ENCODE measurements at regions not wholly inside any gene's neighbourhood (a gene's known extent, or its start where the extent isn't known, plus 50 kb on each side); places are given as distances from the start of the nearest gene placed in this dataset.

GRCh38 chr2:188051706-188052105 is 240.0 kb upstream of the GULP1 start:
- ATAC-seq (no peak), DNase-seq (ENCODE audit: missing footprints) (no peak)
- intact Hi-C loops (cut with DNase I) = no loop called here

DNA sequence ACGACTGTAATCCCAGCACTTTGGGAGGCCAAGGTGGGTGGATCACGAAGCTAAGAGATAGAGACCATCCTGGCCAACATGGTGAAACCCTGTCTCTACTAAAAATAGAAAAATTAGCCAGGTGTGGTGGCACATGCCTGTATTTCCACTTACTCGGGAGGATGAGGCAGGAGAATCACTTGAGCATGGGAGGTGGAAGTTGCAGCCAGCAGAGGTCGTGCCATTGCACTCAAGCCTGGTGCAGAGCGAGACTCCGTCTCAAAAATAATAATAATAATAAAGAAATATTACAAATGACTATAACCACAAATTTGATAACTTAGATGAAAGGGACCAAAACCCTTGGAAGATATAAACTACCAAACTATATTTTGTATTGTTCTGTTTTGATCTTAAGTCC is 226.3 kb upstream of the GULP1 start:
- DNase-seq (ENCODE audit: missing footprints) (no peak), ATAC-seq (no peak)
- intact Hi-C loops (cut with DNase I) = no loop called here

GRCh38 chr2:188068093-188068492 is 223.6 kb upstream of the GULP1 start:
- intact Hi-C loops (cut with DNase I) = no loop called here

DNA sequence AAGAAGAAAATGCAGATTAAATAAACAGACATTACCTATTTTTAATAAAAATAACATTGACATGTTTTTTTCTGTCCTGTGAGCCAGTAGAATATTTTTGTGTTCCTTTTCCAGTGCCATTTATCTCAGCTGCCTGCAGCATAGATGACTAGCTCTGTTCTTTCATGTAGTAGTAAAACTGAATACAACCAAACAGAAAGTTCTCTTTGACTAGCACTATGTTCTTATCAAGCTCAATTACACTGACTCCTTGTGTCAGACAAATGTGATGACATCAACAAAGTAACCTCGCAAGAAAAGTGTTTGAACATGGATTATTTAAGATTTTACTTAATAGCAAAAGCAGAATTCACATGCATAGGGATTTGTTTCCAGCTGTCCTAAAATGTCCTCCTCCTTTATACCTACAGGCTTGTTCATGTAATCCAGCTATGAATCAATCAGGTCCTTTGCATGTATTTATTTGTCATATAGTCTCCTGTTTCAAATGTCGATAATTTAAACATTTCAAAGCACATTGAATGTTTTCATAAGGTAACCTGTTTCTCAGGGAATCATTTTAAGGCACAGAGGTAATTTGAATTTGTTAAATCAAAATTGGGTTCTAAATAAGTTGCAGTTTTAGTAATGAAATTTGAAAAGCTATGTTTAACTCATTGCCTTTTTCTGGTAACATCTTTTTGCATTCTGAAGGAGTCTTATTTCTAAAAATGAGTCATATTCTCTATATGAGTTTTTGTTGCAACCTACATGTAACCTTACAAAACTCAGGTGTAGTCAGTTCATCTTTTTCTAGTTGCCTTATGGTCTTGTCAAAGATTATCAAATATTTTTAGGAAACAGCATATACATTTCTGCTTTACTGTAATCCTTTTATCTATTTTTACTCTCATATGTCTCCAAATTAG is 215.3 kb upstream of the GULP1 start:
- ATAC-seq = no peak
- intact Hi-C loops (cut with DNase I) = no loop called here
- DNase-seq (ENCODE audit: missing footprints) = no peak

More at GRCh38 chr2:188068093-188068492, 223.6 kb upstream of the GULP1 start:
- no peak for DNase-seq (ENCODE audit: missing footprints)
- no peak for ATAC-seq

DNA sequence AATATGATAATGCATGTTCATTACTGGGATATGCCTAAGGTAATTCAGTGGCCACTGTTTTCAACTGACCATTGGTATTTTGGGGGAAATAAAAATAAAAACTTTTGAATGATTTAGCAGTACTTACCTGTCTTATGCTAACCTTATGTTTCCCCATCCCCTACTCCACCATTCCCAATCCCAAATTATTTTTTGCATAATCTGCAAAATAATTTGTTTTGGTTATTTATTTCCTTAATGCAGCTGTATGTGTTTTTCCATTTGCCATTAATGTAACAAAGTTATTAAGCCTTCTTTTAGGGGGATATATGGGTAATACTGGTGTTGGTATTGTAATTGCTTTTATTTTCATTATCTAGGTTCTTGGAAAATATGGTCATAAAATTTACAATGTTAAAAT is 213.9 kb upstream of the GULP1 start:
- ATAC-seq = no peak
- intact Hi-C loops (cut with DNase I) = no loop called here
- no peak for DNase-seq (ENCODE audit: missing footprints)

DNA sequence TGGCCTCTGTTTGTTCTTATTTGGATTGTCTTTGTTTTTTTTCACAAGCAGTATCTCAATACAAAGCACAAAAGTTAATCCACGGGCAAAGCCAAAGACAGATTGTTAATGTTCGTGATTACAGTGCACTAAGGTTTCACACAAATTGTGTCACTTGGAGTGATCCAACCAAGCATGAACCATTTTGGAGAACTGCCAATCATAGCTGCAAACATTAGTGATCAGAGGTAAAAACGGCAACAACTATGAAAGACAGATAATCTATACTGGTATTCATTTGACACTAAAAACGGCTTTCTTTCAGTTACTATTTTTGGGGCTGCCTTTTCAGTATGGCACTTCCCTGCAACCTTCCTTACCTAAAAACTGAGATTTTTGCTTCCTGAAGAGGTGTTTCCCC is 213.1 kb upstream of the GULP1 start:
- no peak for DNase-seq (ENCODE audit: missing footprints)
- no peak for ATAC-seq
- intact Hi-C loops (cut with DNase I) = no loop called here

GRCh38 chr2:188079196-188079595 is 212.5 kb upstream of the GULP1 start:
- ATAC-seq (no peak), DNase-seq (ENCODE audit: missing footprints) (no peak)
- intact Hi-C loops (cut with DNase I) = no loop called here

DNA sequence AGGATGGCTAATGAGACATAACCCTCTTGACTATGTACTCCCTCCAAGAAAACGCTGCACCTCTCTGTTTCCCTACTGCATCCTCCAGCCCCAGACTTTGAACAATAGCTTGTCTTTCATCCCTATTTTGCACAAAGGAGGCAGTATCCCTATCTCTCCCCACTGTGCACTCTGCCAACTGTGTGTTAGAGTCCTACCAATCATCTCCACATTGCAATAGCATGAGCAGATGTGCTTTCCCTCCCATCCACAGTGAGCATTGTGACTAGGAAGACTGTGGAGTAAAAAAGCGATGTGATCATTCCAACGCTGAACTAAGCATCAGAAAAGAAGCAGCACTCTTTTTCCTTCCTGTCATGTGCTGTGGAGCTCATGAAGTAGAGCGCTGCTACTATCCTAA is 206.3 kb upstream of the GULP1 start:
- intact Hi-C loops (cut with DNase I) = no loop called here
- ATAC-seq = no peak
- DNase-seq (ENCODE audit: missing footprints) = no peak

- ATAC-seq (no peak), DNase-seq (ENCODE audit: missing footprints) (no peak)
- intact Hi-C loops (cut with DNase I) = no loop called here
Measured at GRCh38 chr2:188089901-188090300, 201.8 kb upstream of the GULP1 start.

GRCh38 chr2:188091220-188091619 is 200.5 kb upstream of the GULP1 start:
- intact Hi-C loops (cut with DNase I) = no loop called here
- DNase-seq (ENCODE audit: missing footprints) = no peak
- no peak for ATAC-seq

- intact Hi-C loops (cut with DNase I) = no loop called here
- no peak for ATAC-seq
Measured at GRCh38 chr2:188092734-188093133, 198.9 kb upstream of the GULP1 start.

DNA sequence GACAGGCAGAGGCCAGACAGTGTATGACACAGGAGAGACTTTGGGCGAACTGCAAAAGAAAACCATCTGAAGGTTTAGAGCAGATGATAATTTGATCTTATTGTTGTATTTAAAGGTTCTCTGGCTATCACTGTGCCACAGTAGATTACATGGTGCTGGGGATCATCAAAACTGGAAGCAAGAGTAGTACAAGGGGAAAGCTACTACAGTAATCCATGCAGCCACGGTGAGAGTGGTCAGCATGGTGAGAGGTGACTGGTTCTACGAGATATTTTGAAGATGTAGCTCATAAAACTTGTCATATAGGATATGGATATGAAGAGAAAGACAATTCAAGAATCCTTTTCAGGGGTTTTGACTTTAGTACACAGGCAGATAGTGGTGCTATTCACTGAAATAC is 194.8 kb upstream of the GULP1 start:
- intact Hi-C loops (cut with DNase I) = no loop called here
- no peak for ATAC-seq
- no peak for DNase-seq (ENCODE audit: missing footprints)

More at GRCh38 chr2:188092734-188093133, 198.9 kb upstream of the GULP1 start:
- no peak for DNase-seq (ENCODE audit: missing footprints)

DNA sequence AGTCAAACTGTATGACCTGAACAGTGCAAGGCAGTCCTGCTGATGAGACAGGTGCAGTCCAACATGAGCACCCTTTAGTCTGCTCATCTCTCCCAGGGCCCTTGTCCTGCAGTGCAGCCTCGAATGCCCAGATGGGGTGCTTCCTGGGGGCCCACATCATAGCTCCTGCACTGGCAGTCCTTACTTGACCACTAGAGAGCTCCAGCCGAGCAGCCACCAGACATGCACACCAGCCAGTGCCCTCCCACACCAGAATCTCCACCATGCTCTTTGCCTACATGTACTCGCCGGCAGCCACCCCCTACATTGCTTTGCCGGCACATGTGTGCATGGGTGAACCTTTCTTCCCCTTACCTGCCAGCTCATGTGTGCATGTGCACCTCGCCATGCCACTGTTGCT is 188.8 kb upstream of the GULP1 start:
- DNase-seq (ENCODE audit: missing footprints) (no peak), ATAC-seq (no peak)
- intact Hi-C loops (cut with DNase I) = no loop called here

GRCh38 chr2:188114014-188114413 is 177.7 kb upstream of the GULP1 start:
- intact Hi-C loops (cut with DNase I) = no loop called here
- no peak for ATAC-seq
- DNase-seq (ENCODE audit: missing footprints) = no peak

DNA sequence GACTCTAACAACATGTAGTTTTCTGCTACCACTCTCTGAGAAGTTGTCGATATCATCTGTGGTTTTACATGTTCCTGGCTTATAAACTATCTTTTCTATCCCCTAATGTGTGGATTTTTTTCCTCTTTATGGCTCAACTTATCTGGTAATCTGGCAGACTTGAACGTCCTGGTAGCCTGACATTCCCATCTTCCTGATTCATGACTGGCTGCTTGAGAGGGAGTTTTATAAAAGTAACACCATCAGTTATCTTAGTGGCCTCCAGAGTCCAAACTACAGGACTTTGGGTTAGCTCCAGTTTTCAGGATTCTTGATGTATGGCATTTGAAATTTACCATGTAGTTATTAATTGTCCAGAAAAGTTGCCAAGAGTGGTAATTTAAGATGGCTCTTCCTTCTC is 174.0 kb upstream of the GULP1 start:
- ATAC-seq (no peak), DNase-seq (ENCODE audit: missing footprints) (no peak)
- intact Hi-C loops (cut with DNase I) = no loop called here

GRCh38 chr2:188118431-188118830 is 173.2 kb upstream of the GULP1 start:
- DNase-seq (ENCODE audit: missing footprints) = no peak
- intact Hi-C loops (cut with DNase I) = no loop called here
- no peak for ATAC-seq

GRCh38 chr2:188119112-188119838 is 172.4 kb upstream of the GULP1 start:
- intact Hi-C loops (cut with DNase I) = no loop called here
- ATAC-seq (no peak), DNase-seq (ENCODE audit: missing footprints) (no peak)

DNA sequence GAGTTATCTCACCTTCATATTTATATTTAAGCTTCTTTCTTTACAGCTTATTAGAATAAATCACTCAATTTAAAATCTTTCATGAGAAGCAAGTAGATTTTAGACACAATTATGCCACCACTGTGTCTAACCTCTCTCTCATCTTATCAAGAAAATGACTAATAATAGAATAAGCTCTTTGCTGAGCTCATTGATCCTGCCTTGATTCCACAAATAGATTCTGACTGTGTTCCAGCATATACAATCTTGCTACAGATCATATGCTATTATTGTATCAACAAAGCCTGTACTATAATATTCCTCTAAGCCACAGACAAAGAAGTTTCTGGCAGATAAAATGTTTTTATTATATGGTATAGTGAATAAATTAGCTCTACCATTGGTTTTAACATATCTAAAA is 168.7 kb upstream of the GULP1 start:
- intact Hi-C loops (cut with DNase I) = no loop called here
- ATAC-seq (no peak), DNase-seq (ENCODE audit: missing footprints) (no peak)

DNA sequence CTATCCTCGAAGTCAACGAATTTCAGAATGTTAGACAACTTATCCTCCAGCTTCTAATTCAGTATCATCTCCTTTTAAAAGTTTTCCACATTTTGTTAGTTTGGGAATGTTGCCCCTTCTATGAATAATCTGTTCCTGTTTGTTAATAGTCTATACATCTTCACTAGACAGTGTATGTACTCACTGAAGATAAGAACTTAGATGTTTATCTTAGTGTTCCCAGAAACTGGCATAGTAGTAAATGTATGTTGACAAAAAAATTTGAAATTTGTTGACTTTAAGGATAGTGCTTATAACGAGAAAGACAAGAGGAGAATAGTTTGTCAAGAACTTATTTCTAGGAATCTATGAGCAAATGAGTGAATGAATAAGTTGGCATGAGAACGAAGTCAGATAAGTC is 162.0 kb upstream of the GULP1 start:
- DNase-seq (ENCODE audit: missing footprints) (no peak), ATAC-seq (no peak)
- intact Hi-C loops (cut with DNase I) = no loop called here

DNA sequence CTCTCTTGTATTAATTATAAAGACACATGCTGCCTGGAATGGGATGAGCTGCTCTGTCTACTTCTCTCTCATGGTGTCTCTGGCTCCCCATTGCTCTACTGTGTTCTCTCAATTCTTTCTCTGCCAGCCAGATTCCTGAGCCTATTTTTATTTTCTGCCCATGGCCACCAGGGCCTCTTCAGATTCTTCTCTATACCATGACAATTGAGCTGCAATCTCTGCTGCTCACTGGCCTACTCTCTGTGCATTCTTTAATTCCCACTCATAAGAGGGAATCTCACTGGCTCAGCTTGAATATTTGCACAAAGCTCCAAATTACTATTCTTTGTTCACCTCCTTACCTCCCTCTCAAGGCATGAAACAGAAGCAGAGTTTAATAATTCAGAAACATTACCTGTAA is 161.4 kb upstream of the GULP1 start:
- intact Hi-C loops (cut with DNase I) = no loop called here
- DNase-seq (ENCODE audit: missing footprints) (no peak), ATAC-seq (no peak)

All from Right ventricle myocardium inferior (tissue), 1 donor.